ENCODE measurements at regions not wholly inside any gene's neighbourhood (a gene's known extent, or its start where the extent isn't known, plus 50 kb on each side); places are given as distances from the start of the nearest gene placed in this dataset.

GRCh38 chr6:100163035-100163434, 169.0 kb upstream of the MCHR2 start:
- no peak overlapping the region for H3K4me3 ChIP-seq
- H3K27ac ChIP-seq: no peak overlapping the region
- intact Hi-C loops (cut with DNase I): no loop called here
- H3K4me1 ChIP-seq (replicated peaks): no peaks in the 10 kb centered on the region
- DNase-seq (ENCODE audit: low spot score): no peak
- H3K9me3 ChIP-seq: no peaks in the 10 kb centered on the region
- H3K36me3 ChIP-seq: no peaks in the 10 kb centered on the region
- WGBS: 33% methylated on average over 5 of the region's 5 CpGs
- TF ChIP-seq POLR2AphosphoS5 (IDR thresholded peaks at IDR 0.05) (no peak), POLR2A (IDR thresholded peaks at IDR 0.05) (no peak), CTCF (IDR thresholded peaks at IDR 0.05) (no peak)
- no peaks in the 10 kb centered on the region for H3K27me3 ChIP-seq (replicated peaks; ENCODE audit: insufficient read depth)

GRCh38 chr6:100161782-100162365, 167.9 kb upstream of the MCHR2 start:
- TF ChIP-seq POLR2AphosphoS5 (IDR thresholded peaks at IDR 0.05): no peak
- no peak for TF ChIP-seq CTCF (IDR thresholded peaks at IDR 0.05)
- no peak for TF ChIP-seq POLR2A (IDR thresholded peaks at IDR 0.05)
- no peaks in the 10 kb centered on the region for H3K9me3 ChIP-seq
- H3K27me3 ChIP-seq (replicated peaks; ENCODE audit: insufficient read depth): no peaks in the 10 kb centered on the region
- no peaks in the 10 kb centered on the region for H3K4me1 ChIP-seq (replicated peaks)
- no peak overlapping the region for H3K4me3 ChIP-seq
- no peak overlapping the region for H3K27ac ChIP-seq
- WGBS: 84% methylated on average over 2 of the region's 2 CpGs
- no peak for DNase-seq (ENCODE audit: low spot score)
- intact Hi-C loops (cut with DNase I): no loop called here
- H3K36me3 ChIP-seq: no peaks in the 10 kb centered on the region

- no peak overlapping the region for H3K4me3 ChIP-seq
- no peaks in the 10 kb centered on the region for H3K4me1 ChIP-seq (replicated peaks)
- no peaks in the 10 kb centered on the region for H3K9me3 ChIP-seq
- intact Hi-C loops (cut with DNase I): no loop called here
- no peaks in the 10 kb centered on the region for H3K36me3 ChIP-seq
- no peak for DNase-seq (ENCODE audit: low spot score)
- H3K27ac ChIP-seq: no peak overlapping the region
- 53% methylated on average over 3 of the region's 3 CpGs for WGBS
- TF ChIP-seq POLR2AphosphoS5 (IDR thresholded peaks at IDR 0.05) (no peak), CTCF (IDR thresholded peaks at IDR 0.05) (no peak), POLR2A (IDR thresholded peaks at IDR 0.05) (no peak)
- no peaks in the 10 kb centered on the region for H3K27me3 ChIP-seq (replicated peaks; ENCODE audit: insufficient read depth)
Measured at GRCh38 chr6:100160930-100161329, 166.9 kb upstream of the MCHR2 start.

DNA sequence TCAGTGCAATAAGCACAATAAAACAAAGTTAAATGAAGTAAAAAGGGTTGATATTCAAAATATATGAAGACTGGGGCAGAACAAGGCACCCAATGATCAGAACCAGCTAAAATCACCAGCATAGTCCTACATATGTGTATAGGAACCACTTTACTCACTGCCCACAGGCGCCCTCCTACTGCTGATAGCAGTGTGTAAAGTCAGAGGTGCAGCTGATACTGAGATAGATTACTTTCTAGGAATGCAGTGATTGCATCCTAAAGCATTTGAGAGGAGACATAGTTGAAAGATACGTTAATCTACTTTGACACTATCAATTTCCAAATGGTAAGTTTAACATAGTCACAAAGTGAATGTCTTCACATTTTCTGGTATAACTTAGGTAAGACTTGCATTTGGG, 161.1 kb upstream of the MCHR2 start:
- intact Hi-C loops (cut with DNase I): no loop called here
- no peak for DNase-seq (ENCODE audit: low spot score)
- no peaks in the 10 kb centered on the region for H3K36me3 ChIP-seq
- no peak overlapping the region for H3K4me3 ChIP-seq
- no peak overlapping the region for H3K27ac ChIP-seq
- no peaks in the 10 kb centered on the region for H3K27me3 ChIP-seq (replicated peaks; ENCODE audit: insufficient read depth)
- no peaks in the 10 kb centered on the region for H3K4me1 ChIP-seq (replicated peaks)
- TF ChIP-seq POLR2AphosphoS5 (IDR thresholded peaks at IDR 0.05): no peak
- H3K9me3 ChIP-seq: no peaks in the 10 kb centered on the region
- 75% methylated on average over 2 of the region's 2 CpGs for WGBS

DNA sequence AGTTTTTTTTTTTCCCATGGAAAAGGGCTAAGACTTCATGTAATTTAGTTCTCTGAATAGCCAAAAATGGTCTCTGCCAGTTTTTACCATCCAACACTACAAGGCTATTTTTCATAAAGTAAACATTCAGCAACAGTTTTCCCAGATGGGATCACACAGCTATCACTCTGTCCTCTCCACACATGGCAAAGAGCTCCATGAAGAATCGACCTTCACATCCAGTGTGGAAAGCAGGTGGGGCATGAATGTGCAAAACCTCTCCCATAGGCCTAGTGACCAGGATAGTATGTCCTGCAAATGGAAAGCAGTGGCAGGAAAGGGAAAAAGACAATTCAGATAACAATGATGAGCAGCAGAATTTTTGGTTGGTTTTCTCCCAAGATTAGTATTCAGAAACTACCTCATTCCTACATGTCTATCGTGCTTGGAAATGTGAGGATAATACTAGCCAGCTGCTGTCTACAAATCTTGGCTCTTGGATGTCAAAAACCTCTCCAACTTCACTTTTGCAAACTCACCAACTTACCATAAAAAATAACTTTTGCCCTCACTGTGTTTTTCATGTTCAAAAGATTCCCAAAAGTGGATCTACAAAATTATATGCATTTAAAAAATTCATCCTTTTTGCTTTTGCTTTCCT, 159.7 kb upstream of the MCHR2 start:
- intact Hi-C loops (cut with DNase I): no loop called here
- DNase-seq (ENCODE audit: low spot score): no peak
- WGBS: 66% methylated on average over 2 of the region's 2 CpGs

More for the DNA sequence above, 159.7 kb upstream of the MCHR2 start:
- no peak for TF ChIP-seq POLR2A (IDR thresholded peaks at IDR 0.05)
- TF ChIP-seq POLR2AphosphoS5 (IDR thresholded peaks at IDR 0.05): no peak
- no peak for TF ChIP-seq CTCF (IDR thresholded peaks at IDR 0.05)
- Histone ChIP-seq H3K27me3 (replicated peaks; ENCODE audit: insufficient read depth) (no peaks in the 10 kb centered on the region), H3K4me3 (no peak overlapping the region), H3K27ac (no peak overlapping the region), H3K4me1 (replicated peaks) (no peaks in the 10 kb centered on the region), H3K9me3 (no peaks in the 10 kb centered on the region), H3K36me3 (no peaks in the 10 kb centered on the region)

Measured in prostate gland (tissue), 2 donors.